GM19023 (cell line): ENCODE measurements at regions not wholly inside any gene's neighbourhood (a gene's known extent, or its start where the extent isn't known, plus 50 kb on each side); places are given as distances from the start of the nearest gene placed in this dataset.

Source experiments
- ATAC-seq: cut with Tn5 transposase; IDR thresholded peaks from one replicate; pipeline ENCODE4 v1.9.1; 2021; ENCODE audit warnings: mild to moderate bottlenecking, moderate library complexity; ENCODE audit not compliant: unreplicated experiment

- ATAC-seq: no peak
Observed at GRCh38 chr6:91505199-91505598, 918.3 kb upstream of the MAP3K7 start.

GRCh38 chr6:91501930-91502329 lies 915.1 kb upstream of the MAP3K7 start:
- no peak for ATAC-seq

DNA sequence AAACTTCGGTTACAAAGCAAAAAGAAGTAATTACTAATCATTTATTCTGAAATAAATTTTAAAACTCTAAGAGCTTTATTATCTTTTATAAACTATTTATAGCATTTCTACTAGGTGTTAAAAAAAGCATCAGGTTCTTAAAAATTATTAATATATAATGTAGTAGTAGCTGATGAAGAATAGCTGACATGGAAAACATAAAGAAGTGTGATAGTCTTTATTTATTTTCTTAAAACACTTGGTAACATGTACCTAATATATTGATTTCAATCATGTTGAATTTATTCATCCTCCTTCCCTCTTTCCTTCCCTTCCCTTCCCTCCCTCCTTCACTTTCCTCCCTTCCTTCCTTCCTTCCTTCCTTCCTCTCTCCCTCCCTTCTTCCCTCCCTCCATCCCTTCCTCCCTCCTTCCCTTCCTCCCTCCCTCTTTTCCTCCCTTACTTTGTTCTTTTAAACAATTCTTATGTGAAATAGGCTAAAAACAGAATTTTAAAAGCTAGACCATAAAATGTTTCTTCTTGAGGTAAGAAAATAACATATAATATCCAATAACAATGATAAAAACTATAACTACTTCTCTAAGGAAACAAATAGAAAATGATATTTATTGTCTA lies 913.9 kb upstream of the MAP3K7 start:
- no peak for ATAC-seq

- no peak for ATAC-seq
Observed at GRCh38 chr6:91498576-91498975, 911.7 kb upstream of the MAP3K7 start.

DNA sequence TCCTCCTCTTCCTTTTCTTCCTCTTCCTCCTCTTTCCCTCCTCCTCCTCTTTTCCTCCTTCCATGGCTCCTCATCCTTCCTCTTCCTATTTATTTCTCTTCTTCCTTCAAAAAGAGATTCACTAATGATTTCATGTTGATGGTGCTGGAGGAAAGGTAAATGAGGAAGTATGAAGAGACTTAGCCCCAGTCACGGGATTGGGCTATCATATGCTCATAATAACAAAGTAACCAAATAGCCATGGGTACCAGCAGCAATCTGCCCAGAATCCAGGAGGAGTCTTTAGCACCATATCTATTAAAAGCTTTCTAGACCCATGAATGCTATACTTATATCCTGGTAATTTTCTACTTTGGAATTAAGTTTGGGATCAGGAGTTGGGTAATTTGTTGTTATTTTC lies 910.9 kb upstream of the MAP3K7 start:
- no peak for ATAC-seq

DNA sequence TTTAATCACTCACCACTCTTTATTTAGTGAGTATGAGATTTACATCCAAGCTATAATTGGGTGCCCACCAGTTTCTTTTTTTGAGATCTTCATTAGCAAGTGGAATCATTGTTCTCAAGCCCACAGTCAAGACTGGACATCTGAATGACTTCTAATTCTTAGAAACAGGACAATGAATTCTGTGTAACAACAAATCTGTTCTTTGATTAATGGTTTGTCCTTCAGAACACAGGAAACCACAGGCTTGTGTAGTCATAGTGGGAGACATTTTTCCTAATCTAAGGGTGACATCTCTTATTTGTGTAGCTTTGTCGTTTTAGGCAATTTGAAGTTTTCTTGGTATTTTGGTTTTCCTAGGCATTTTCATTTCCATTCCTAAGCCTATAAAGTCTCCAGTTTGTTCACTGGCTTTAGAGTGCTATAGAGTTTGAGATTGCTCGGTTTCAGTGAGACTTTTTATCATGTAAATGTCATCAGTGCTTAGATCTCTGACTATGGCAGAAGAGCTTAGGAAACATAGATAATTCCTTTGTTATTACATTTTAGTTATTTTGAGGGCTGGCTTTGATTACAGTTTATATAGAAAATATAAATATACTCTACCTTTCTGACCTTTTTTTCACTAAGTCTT lies 903.9 kb upstream of the MAP3K7 start:
- no peak for ATAC-seq

GRCh38 chr6:91487696-91488392 lies 901.0 kb upstream of the MAP3K7 start:
- ATAC-seq: no peak

DNA sequence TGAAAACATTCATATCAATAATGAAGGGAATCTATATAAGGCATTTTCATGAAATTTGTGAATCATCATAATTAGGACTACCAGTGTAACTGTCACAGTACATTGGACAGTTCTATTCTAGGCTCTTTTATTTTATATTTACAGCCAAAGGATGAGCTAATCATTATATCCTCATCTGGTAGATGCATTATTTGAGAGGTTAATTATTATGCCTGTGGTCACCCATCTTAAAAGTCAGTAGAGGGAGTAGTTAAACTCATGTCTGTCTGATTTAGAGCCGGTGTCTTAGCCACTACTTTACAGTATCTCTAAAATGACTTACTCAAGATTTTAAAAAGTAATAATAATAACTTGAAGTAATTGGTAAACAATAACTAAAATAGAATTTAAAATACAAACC lies 899.3 kb upstream of the MAP3K7 start:
- no peak for ATAC-seq

- ATAC-seq: no peak
Observed at GRCh38 chr6:91485047-91485446, 898.2 kb upstream of the MAP3K7 start.

DNA sequence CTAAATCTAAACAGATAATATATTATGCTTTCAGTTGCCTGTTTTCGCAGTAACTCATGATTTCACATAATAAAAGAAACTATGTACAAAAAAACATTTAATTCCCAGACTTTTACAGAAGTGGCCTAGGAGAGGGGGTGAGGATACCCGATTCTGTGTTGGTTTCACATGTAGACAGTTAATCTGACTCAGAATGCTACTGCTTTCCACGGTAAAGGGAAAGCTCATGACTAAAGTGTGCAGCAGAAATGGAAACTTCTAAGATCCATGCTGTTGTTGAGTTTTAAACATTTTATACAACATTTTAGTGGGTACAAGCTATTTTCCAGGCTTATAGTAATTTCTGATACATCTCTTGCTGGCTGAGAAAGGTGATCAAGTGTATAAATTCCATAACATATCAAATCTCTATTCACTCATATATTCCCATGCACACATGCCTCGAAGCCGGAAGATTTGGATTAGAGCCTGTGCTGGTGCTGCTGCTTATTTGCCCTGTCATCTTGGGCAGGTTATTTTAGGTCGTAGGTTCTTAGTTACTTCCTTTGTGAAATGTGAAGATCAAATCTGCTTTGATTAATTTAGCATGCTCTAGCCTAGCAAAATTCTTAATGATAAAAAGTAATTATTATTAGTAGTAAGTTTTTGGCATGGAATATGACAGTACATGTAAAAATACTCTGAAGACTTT lies 896.7 kb upstream of the MAP3K7 start:
- peak; percentile 35 for ATAC-seq

DNA sequence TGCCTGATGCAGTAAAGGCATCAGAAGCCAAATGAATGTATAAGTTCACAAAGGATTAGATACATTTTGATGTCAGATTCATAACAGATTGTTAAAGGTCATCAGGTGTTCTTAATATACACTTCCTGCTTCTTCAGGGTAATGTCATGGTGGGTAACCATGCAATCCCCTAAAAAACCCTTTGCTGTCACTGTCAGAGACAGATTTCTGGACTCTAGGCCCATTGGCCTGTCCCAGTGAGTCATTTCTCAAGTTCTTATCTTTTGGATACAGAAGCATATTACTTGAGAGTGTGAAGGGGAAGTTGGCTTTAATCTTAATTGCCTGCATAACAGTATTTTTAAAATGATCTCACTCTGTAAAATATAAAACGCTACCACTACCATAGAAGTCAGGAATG lies 895.6 kb upstream of the MAP3K7 start:
- ATAC-seq: peak; percentile 77

DNA sequence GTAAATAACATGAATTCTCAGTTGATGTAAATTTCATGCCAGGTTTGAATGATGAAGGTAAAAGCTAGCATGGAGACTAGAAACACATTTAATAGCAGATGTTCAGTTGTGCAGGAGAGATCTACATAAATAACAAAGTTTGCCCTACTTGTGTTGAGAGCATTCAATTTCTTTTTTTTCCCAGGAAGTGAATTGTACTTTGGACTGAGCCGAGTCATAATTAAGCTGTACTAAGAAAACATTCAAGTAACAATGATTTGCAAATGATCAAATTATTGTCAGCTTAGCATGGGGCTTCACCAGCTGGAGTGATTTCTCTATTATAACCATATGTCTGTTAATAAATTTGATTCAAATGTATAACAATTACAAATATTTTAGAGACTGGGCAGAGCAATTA lies 893.5 kb upstream of the MAP3K7 start:
- ATAC-seq: no peak

DNA sequence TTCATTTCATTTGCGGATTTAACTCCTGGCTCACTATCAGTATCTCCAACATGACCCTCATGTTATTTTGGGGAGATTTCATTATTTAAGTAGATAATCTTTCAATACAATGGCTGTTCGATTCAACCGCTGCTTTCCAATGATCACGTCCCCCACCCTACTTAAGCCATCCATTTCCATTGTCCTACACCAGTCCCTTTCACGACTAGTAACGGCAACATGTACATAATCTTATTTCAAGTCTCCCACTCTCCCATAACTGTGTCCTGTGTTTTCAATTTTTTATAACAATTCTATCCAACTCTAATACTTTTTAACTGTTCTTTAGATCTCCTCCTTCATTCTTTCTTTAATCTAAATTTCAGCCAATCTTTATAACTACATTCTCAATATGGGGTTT lies 890.8 kb upstream of the MAP3K7 start:
- no peak for ATAC-seq

GRCh38 chr6:91476000-91476399 lies 889.1 kb upstream of the MAP3K7 start:
- ATAC-seq: peak; percentile 67

- no peak for ATAC-seq
Observed at GRCh38 chr6:91465393-91465792, 878.5 kb upstream of the MAP3K7 start.

DNA sequence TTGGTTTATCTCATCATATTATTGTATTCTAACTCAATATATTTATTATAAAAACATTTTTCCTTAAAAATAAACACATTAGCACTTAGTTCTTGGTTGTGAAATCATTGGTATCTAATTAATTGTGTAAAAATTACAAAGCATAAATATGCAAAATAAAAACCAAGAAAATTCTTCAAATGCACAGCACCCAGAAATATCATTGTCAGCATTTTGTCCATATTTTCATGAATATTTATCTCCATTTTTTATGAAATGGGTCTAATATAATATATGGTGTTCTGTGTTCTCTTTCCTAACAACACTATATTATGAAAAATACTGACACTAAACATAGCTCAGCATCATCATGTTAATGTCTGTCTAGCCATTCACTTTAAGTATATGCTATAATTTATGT lies 877.8 kb upstream of the MAP3K7 start:
- no peak for ATAC-seq

GRCh38 chr6:91464201-91464600 lies 877.3 kb upstream of the MAP3K7 start:
- no peak for ATAC-seq

DNA sequence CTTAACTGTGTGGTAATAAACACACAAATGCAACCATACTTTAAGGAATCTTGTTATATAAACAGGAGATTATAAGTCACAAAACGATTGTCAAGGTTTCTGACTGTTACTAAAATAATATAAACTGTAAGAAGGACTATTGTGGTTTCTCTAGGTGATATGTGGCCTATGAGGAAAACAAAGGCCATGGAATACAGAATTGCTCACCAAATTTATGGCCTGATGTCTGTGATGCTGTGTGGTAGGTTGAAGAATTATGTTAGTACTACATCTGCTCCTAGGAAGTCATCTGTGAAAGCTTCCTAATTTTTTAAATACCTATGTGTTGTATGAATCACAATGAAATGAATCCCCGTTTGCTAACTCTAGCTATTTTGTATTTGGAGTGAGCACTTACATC lies 875.4 kb upstream of the MAP3K7 start:
- no peak for ATAC-seq

GRCh38 chr6:91453224-91453878 lies 866.5 kb upstream of the MAP3K7 start:
- no peak for ATAC-seq

DNA sequence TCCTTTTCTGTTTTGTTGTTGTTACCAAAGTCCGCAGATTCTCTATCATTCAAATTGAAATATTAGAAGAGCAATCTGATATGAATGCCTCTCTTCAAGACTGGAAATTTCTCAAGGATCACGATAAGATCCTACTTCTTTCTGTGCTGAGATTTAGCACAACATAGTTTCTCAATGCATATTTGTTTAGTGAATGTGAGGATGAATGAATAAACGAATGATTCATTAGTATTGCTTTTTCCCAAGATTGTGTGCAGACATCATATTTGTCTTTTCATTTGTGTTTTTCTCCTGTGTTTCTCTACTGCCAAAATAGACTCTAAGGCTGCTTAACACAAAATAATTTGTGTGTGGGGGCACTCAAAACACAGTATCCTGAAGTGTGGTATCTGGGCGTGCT lies 862.7 kb upstream of the MAP3K7 start:
- no peak for ATAC-seq

- ATAC-seq: no peak
Observed at GRCh38 chr6:91447530-91448254, 860.8 kb upstream of the MAP3K7 start.
